Stimulated activated naive CD8-positive, alpha-beta T cell treated with anti-CD3 and anti-CD28 coated beads, Interleukin-15, Interleukin-2, amounts not matched to agents 100 ng/mL and 50 ng/mL, for 24 hours (primary cell): ENCODE measurements at regions not wholly inside any gene's neighbourhood (a gene's known extent, or its start where the extent isn't known, plus 50 kb on each side); places are given as distances from the start of the nearest gene placed in this dataset.

Source experiments
- H3K27ac Mint-ChIP-seq: one replicate; pipeline ENCODE4 v1.8.0; 2021; ENCODE audit warnings: mild to moderate bottlenecking, mixed read lengths
- H3K27me3 Mint-ChIP-seq: one replicate; pipeline ENCODE4 v1.8.0; 2021; ENCODE audit warnings: mixed read lengths
- H3K36me3 Mint-ChIP-seq: one replicate; pipeline ENCODE4 v1.8.0; 2021; ENCODE audit warnings: low read depth, mixed read lengths
- H3K4me1 Mint-ChIP-seq: one replicate; pipeline ENCODE4 v1.8.0; 2021; ENCODE audit warnings: low read depth, mixed read lengths
- H3K4me3 Mint-ChIP-seq: one replicate; pipeline ENCODE4 v1.8.0; 2021; ENCODE audit warnings: mild to moderate bottlenecking, mixed read lengths
- H3K9me3 Mint-ChIP-seq: one replicate; pipeline ENCODE4 v1.8.0; 2021; ENCODE audit warnings: mixed read lengths

- no peaks in the 10 kb centered on the region for H3K36me3 Mint-ChIP-seq
- no peaks in the 10 kb centered on the region for H3K9me3 Mint-ChIP-seq
- H3K27me3 Mint-ChIP-seq, result peaks cover 23% of the 10 kb centered on the region
- H3K27ac Mint-ChIP-seq, result no peak overlapping the region
- H3K4me3 Mint-ChIP-seq, result no peak overlapping the region
- H3K4me1 Mint-ChIP-seq, result no peaks in the 10 kb centered on the region
These were observed 146.0 kb upstream of the PTPRK start for GRCh38 chr6:128666405-128666804.

GRCh38 chr6:128663238-128663637, 142.8 kb upstream of the PTPRK start:
- Mint-ChIP-seq H3K36me3 (no peaks in the 10 kb centered on the region), H3K4me1 (peaks cover 22% of the 10 kb centered on the region), H3K27ac (no peak overlapping the region), H3K27me3 (peaks cover 15% of the 10 kb centered on the region), H3K4me3 (no peak overlapping the region), H3K9me3 (no peaks in the 10 kb centered on the region)

DNA sequence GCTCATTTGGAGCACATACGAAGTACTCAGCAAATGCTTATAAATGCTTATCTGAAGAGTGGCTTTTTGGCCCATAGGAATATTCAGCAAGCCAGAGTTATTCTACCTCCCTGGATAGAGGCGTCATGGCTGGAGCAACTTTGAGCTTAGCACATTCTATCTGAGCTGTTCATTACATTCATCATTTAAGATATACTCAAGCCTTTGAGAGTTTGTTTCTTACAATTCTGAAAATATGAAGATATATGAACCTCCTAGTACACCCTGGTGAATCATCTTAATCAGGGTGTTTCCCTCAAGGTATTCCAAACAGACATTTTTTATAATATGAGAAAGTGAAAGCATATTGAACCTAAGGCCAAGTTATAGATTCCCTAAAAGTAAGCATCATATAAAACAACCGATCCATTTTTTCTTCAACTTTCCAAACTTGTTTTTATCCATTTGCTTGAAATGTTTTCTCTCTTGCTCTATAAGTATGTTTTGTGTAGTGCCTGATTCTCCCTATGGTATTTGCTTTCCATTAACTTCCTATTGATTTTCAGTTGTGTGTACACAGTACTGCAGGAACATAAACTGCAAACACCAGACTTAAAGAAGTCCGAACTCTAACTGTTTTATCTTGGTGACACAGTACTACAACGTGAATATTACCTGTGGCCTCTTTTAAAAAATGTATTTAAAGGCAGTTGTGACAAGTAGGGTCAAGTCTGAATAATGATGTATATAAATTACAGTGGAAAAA, 139.7 kb upstream of the PTPRK start:
- Mint-ChIP-seq H3K4me3 (no peak overlapping the region), H3K27ac (no peak overlapping the region), H3K4me1 (peaks cover 51% of the 10 kb centered on the region)

GRCh38 chr6:128659276-128659675, 138.9 kb upstream of the PTPRK start:
- Mint-ChIP-seq H3K9me3 (no peaks in the 10 kb centered on the region), H3K4me1 (peaks cover 59% of the 10 kb centered on the region), H3K27me3 (peaks cover under 1% of the 10 kb centered on the region), H3K27ac (peak overlapping the region; percentile 0), H3K36me3 (no peaks in the 10 kb centered on the region), H3K4me3 (no peak overlapping the region)

More for the DNA sequence above, 139.7 kb upstream of the PTPRK start:
- Mint-ChIP-seq H3K9me3 (no peaks in the 10 kb centered on the region), H3K27me3 (peaks cover 8% of the 10 kb centered on the region), H3K36me3 (no peaks in the 10 kb centered on the region)

DNA sequence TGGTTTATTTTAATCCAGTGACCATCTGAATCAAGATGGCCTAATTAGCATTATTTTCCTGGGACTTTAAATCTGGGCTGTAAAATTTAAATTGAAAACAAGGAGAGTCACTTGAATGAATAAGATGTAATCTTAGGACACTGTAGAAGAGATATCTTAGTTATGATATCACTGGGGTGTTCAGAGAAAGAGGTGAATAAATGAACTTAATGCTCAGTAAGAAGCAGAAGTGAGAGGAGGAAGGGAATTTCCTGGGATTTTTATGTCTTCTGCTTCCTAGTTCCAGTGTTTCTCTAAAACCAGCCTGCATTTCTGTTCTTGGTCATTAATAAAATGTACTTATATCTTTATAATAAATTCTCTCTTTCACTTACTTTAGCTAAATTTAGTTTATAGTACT, 136.8 kb upstream of the PTPRK start:
- no peaks in the 10 kb centered on the region for H3K36me3 Mint-ChIP-seq
- no peaks in the 10 kb centered on the region for H3K9me3 Mint-ChIP-seq
- H3K27ac Mint-ChIP-seq, result peak overlapping the region; percentile 76
- no peak overlapping the region for H3K4me3 Mint-ChIP-seq
- H3K27me3 Mint-ChIP-seq, result no peaks in the 10 kb centered on the region
- H3K4me1 Mint-ChIP-seq, result peaks cover 60% of the 10 kb centered on the region

GRCh38 chr6:128655978-128656498, 135.6 kb upstream of the PTPRK start:
- Mint-ChIP-seq H3K27me3 (no peaks in the 10 kb centered on the region), H3K4me1 (peaks cover 60% of the 10 kb centered on the region), H3K4me3 (peak overlapping the region; percentile 40), H3K9me3 (peaks cover 7% of the 10 kb centered on the region), H3K27ac (peak overlapping the region; percentile 93), H3K36me3 (no peaks in the 10 kb centered on the region)

DNA sequence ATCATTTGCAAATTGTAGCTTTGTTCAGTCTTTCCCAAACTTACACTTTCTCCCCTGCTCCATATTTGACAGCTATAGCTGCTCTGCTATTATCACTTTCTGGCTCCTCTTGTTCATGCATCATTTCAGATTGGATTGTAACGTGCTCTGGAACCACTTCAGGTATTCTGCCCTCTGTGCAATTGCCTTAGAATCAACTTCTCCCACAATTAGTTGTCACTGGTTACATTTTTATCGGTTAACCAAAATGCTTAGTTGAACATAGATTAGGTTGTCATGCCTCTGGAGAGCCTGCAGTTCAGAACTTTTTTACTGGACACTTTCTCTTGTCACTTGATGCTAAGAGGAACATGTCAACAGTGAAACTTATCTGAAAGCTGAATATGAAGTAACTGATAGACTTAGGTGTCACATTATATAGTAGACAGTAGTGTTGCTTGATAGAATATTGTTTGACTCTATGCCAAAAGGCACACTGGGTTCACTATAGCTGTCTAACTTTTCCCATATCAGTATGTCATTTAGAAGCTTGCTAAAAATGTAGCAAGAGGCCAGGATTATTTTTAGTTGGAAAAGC, 127.7 kb upstream of the PTPRK start:
- H3K27ac Mint-ChIP-seq, result no peak overlapping the region
- peaks cover 7% of the 10 kb centered on the region for H3K9me3 Mint-ChIP-seq
- no peaks in the 10 kb centered on the region for H3K27me3 Mint-ChIP-seq
- peaks cover 16% of the 10 kb centered on the region for H3K4me1 Mint-ChIP-seq
- no peak overlapping the region for H3K4me3 Mint-ChIP-seq
- no peaks in the 10 kb centered on the region for H3K36me3 Mint-ChIP-seq

- Mint-ChIP-seq H3K27me3 (peaks cover 4% of the 10 kb centered on the region), H3K27ac (no peak overlapping the region), H3K9me3 (no peaks in the 10 kb centered on the region), H3K4me3 (no peak overlapping the region), H3K4me1 (no peaks in the 10 kb centered on the region), H3K36me3 (no peaks in the 10 kb centered on the region)
These were observed 121.7 kb upstream of the PTPRK start for GRCh38 chr6:128642132-128642531.

DNA sequence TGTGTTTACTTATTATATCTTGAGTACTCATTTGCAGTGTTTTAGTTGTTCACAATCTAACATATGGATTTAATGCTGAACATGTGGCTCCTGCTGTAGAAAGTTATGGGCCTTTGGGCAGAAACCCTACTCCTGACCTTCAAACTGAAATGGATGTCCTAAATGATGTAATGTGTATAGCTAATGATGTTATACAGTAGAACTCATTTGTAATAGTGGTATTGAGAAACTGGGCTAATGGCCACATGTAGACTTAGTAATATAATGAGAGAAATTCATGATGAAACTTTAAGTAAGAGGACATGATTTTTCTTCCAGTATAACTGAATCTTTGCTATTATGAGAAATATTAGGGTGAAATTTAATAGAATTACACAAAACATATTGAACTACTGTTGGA, 121.3 kb upstream of the PTPRK start:
- H3K36me3 Mint-ChIP-seq, result no peaks in the 10 kb centered on the region

GRCh38 chr6:128638817-128639216, 118.4 kb upstream of the PTPRK start:
- H3K36me3 Mint-ChIP-seq, result no peaks in the 10 kb centered on the region
- H3K27me3 Mint-ChIP-seq, result peaks cover 21% of the 10 kb centered on the region
- H3K4me1 Mint-ChIP-seq, result no peaks in the 10 kb centered on the region
- no peak overlapping the region for H3K27ac Mint-ChIP-seq
- no peaks in the 10 kb centered on the region for H3K9me3 Mint-ChIP-seq
- H3K4me3 Mint-ChIP-seq, result no peak overlapping the region

More for the DNA sequence above, 121.3 kb upstream of the PTPRK start:
- Mint-ChIP-seq H3K4me1 (no peaks in the 10 kb centered on the region), H3K27ac (no peak overlapping the region), H3K27me3 (peaks cover 8% of the 10 kb centered on the region), H3K4me3 (no peak overlapping the region), H3K9me3 (no peaks in the 10 kb centered on the region)

GRCh38 chr6:128635219-128635618, 114.8 kb upstream of the PTPRK start:
- no peak overlapping the region for H3K27ac Mint-ChIP-seq
- H3K4me1 Mint-ChIP-seq, result no peaks in the 10 kb centered on the region
- H3K9me3 Mint-ChIP-seq, result no peaks in the 10 kb centered on the region
- no peaks in the 10 kb centered on the region for H3K36me3 Mint-ChIP-seq
- H3K27me3 Mint-ChIP-seq, result peaks cover 22% of the 10 kb centered on the region
- no peak overlapping the region for H3K4me3 Mint-ChIP-seq

- Mint-ChIP-seq H3K4me1 (no peaks in the 10 kb centered on the region), H3K27ac (no peak overlapping the region), H3K9me3 (no peaks in the 10 kb centered on the region), H3K4me3 (no peak overlapping the region), H3K27me3 (peaks cover 18% of the 10 kb centered on the region), H3K36me3 (no peaks in the 10 kb centered on the region)
These were observed 111.7 kb upstream of the PTPRK start for GRCh38 chr6:128632131-128632530.

DNA sequence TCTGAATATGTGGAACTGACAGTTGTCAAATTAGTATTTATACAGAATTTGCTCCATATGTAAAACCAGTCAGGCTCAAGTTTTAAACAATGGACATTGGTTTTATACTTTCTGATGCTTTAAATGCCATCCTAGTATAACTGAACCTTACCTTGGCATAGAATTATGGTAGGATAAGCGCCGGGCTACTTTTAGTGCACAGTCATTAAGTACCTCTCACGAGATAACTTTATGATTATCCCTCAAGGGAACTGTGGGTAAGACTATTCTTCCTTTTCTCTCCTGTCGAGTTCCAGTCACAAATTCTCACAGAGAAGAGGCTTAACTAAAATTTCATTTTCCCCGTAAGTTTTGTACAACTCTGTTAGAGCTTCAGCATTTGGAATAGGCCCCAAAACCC, 110.6 kb upstream of the PTPRK start:
- no peaks in the 10 kb centered on the region for H3K9me3 Mint-ChIP-seq
- H3K27ac Mint-ChIP-seq, result no peak overlapping the region
- no peak overlapping the region for H3K4me3 Mint-ChIP-seq
- peaks cover 14% of the 10 kb centered on the region for H3K27me3 Mint-ChIP-seq
- H3K4me1 Mint-ChIP-seq, result peaks cover 3% of the 10 kb centered on the region
- no peaks in the 10 kb centered on the region for H3K36me3 Mint-ChIP-seq

DNA sequence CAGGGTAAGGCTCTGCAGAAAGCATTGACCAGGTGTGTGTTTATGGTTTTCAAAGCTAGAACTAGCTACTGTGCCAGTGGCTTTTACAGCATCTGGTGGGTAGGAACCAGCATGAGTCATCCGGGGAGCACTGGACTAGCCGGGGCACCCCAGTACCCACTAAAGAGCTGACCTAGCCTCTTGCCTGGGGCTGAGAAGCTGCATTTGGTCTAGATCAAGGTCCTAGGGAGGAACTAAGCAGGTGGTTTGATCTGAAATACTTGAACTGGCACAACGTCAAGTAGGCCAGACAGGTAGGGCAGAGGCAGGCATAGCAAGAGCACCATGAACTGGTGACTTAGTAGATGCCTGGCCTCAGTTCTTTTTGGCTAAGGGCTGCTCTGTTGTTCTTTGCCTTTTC, 109.8 kb upstream of the PTPRK start:
- Mint-ChIP-seq H3K27ac (no peak overlapping the region), H3K4me3 (no peak overlapping the region), H3K36me3 (no peaks in the 10 kb centered on the region), H3K9me3 (no peaks in the 10 kb centered on the region), H3K27me3 (peaks cover 9% of the 10 kb centered on the region), H3K4me1 (peaks cover 3% of the 10 kb centered on the region)

GRCh38 chr6:128617285-128617684, 96.9 kb upstream of the PTPRK start:
- Mint-ChIP-seq H3K4me1 (no peaks in the 10 kb centered on the region), H3K9me3 (peaks cover 21% of the 10 kb centered on the region)

More at GRCh38 chr6:128617285-128617684, 96.9 kb upstream of the PTPRK start:
- Mint-ChIP-seq H3K27me3 (peaks cover 16% of the 10 kb centered on the region), H3K36me3 (no peaks in the 10 kb centered on the region), H3K4me3 (no peak overlapping the region), H3K27ac (no peak overlapping the region)
